ENCODE measurements at regions not wholly inside any gene's neighbourhood (a gene's known extent, or its start where the extent isn't known, plus 50 kb on each side); places are given as distances from the start of the nearest gene placed in this dataset.

DNA sequence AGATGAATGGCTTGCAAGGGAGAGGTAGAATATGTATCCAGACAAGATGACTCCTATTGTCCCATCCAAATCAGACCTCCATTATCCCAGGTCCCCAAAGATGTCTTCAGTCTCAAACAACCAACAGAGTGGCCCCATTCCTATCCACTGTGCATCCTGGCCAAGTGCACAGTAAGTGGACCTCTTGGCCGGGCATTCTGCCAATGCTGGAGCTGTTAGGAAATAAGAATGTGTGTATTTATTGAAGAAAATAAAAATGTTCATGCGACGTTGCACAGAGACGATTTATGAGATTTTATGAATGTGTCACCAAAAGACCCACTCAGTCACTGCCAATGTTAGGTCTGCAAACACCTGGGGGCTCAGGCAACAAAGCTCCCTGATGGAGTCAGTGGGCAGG, 196.0 kb downstream of the MAFB start:
- DNase-seq (ENCODE audit: low read depth, low spot score), result no peak

DNA sequence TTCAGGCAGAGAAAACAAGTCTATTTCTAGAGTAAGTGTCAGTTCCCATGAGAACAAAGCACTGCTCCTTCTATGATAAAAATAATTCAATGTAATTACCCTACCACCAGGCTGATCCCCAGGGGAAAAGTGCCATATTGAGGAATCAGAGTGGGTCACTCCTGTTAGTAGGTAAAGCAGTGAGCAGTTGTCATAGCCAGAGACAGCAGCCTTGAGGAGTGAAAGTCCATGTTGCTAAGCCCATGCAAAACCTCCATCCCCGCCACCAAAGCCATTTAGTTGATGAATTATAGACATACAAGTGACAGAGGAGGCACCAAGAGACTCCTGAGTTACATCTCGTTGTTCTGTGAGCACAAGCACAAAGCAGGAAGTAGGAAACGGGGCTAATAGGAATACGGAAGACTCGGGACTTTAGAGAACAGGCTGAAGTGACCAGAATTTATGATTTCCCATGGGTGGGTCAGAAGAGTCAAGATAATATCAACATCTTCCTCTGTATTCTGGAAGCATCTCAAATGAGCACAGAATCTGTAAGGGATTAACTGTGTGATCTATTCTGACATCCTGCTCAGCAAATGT, 197.9 kb downstream of the MAFB start:
- DNase-seq (ENCODE audit: low read depth, low spot score), result no peak

DNA sequence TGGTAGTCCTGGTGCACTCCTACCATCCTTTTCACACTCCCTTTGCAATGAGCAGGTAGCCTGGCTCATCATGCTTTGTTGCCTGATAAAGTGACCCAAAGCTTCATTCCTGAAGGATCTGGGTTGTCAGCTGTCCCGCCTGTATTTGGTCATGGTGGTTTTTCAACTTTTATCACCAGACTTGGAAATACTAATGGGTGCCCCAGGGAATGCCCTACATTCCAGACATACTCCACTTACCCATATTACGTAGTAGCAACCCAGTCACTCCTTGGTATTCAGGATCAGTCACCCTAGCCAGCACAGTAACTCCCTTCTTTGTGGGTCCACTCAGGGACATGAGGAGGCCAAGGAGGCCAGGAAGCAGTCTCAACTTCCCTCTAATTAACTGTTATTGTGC, 199.2 kb downstream of the MAFB start:
- DNase-seq (ENCODE audit: low read depth, low spot score), result no peak

DNA sequence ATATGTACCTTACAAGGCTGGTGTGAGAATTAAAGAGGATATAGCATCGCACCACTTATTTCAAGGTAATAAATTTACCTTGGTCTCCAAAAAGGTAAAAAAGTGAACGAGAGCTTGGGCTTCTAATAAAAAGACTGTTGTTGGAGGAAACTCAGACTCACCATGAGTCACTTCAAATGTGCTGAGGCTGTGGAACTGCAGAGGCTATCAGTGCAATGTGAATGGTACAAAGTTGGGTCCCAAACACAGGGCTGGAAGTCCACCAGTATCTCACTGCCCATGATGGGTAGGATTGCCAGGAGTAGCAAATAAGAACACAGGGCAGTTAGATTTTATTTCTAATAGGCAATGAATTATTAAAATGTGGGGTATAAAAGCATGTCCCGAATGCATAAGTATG, 200.6 kb downstream of the MAFB start:
- DNase-seq (ENCODE audit: low read depth, low spot score), result no peak

DNA sequence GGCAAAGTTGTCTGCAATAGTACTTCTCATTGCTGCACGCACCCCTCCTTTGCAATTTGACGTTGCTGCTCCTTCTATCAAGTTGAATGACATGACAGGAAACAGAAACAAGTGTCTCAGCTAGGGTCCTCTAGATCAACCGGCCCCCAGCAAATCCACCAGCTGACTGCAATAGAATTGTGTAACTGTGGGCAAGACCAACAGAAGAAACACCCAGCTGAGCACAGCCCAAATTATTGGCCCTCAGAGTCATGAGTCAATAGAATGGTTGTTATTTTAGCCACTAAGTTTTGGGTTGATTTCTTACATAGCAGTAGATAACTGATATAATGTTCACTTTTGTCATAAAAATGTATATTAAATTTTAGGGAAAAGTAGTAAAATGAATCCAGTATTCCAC, 202.7 kb downstream of the MAFB start:
- DNase-seq (ENCODE audit: low read depth, low spot score), result no peak

DNA sequence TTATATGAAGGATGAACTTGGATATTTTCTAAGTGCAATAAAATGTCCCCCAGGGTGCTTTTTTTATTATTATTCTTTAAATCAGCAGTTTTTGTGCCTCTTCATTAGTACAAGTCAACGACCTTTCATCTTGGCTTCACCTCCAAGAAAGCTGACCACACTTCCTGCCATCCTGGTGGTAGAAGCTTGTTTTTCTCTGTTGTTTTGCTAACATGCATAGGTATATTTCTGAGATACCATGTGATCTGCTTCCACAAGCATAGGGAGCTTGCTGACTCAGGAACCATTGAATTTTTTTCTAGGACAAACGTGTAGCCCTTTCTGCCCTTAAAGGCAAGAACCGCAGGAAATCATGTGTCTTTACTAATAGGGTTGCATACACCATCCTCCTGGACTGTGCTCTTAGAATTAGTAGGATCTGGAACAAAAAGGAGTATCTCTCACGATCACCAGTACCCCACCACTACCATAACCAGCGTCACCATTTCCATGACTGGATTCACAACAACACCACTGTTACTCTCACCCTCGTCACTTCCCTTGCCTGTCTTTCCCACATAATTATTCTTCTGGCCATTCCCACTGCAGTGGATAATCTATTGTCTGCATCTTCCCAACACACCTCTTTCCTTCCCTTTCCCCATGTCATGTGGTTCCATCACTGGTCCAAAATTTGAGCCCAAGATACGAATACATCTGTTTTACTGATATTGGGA, 207.1 kb downstream of the MAFB start:
- no peak for DNase-seq (ENCODE audit: low read depth, low spot score)

DNA sequence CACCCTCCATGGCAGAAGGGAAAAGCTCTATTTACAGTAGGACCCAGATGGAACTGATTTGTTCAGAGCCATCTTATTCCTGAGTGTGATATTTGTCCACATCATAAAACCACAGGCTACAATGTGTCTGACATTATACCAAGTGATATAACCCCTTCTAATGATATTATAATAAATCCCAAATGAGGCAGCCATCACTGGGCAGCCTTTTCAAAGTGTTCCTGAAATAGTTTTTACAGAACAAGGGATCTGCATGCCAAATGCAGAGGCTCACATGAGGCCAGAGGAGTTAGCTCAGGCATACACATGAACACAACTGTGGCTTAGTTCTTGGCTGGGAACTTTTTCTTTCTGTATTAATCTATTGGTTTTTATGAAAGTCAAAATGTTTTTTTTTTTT, 207.7 kb downstream of the MAFB start:
- DNase-seq (ENCODE audit: low read depth, low spot score), result no peak

DNA sequence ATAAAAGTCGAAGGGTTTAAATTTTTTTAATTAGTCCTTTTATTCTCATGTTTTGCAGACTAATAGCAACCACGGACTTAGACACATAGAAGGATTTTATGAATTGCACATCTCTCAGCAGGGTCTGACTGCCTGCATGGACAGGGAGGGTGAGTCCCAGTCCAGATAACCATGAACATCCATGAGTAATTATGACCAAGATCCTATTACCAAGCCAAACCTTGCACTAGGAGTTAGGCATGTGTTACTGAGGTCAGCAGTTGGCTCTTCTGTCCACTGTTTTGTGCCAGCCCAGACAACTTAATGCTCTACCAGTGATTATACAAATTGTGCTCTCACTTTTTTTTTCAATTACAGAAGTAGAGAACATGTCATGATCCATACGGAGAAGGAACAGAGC, 211.2 kb downstream of the MAFB start:
- DNase-seq (ENCODE audit: low read depth, low spot score), result no peak

DNA sequence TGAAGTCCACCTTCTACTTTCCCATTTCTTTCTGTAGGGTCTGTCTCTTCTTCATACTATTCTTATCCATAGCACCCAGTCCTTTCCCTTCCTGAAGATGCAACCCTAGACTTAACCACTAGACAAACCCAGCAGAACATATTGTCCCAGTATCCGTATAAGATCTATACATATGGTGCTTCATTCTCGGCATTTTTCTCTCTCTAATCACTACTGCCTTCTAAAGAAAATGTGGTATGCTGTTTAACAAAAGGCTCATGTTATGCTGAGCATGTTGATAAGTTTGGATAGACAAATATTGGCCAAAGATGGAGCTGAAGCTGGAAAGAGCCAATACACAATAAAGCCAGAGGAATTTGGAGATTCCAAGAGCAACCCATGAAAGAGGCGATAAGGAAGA, 212.6 kb downstream of the MAFB start:
- no peak for DNase-seq (ENCODE audit: low read depth, low spot score)

DNA sequence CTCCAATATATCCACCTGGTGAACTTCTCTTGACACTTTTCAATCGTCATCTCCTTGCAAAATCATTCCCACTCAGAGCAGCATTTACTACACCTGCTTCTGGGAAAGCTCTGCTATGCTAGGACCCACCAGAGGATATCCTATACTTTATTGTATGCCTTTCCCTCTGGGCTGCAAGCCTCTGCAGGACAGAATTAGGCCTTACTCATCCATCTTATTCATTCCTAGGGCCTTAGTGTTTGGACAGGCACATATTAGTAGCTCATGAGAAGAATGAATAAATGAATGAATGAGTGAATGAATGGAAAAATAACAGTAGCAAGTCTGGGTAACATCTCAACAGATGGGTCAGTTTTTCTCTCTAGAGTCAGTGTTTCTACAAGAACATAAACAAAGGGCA, 216.1 kb downstream of the MAFB start:
- DNase-seq (ENCODE audit: low read depth, low spot score), result no peak

DNA sequence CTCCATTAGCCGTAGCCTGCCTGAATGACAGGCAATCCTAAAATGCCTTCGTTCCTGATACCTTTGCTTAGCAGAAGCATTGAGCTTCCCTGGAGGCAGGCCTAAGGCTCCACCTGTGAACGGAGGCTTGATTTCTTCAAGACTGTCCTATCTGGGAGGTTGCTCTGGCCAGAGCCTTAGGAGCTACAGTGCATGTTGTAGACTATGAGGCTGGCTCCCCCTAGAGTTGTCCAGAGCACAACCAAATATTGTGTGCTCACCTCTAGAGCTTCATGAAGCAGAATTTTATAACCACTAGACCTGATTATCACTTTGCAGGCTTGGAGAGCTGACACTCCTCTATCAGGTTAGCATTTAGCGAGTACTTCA, 217.8 kb downstream of the MAFB start:
- peak; percentile 61 for DNase-seq (ENCODE audit: low read depth, low spot score)

DNA sequence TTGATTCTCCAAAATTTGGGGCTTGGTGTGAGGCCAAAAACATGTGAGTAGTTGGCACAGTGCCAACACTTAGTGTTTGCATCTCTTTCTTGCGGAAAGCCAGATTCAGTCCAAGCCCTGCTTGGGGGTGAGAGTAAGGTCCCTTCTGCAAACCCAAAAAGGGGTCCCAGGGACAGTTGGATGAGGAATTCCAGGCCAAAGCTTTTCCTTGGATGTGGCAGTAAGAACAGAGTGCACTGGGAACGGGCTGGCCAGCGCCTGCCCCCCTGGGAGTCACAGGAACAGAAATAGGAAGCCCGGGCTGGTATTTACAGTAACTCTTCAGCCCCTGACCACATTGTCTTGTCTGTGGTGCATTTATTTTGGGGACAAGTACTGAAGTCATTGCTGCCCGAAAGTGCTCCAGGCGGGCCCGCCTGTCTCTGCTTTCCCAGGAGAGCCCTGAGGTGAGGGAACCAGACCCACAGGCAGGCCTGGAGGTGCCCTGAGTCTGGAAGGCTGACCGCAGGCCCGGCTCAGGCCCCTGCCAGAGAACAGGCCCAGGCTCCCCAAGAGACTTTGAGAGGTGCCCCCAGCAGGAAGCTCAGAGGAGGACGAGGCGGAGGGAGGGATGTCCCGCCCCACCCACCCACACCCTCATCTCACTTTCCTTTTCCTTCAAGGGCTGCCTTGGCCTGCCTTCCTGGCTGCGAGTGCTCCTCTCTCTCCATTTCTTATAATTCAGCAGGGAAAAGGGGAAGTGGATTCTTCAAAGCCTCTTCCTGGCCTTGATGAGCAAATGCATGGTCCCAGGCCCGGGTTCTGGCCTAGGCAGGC, 218.4 kb downstream of the MAFB start:
- DNase-seq (ENCODE audit: low read depth, low spot score), result no peak

DNA sequence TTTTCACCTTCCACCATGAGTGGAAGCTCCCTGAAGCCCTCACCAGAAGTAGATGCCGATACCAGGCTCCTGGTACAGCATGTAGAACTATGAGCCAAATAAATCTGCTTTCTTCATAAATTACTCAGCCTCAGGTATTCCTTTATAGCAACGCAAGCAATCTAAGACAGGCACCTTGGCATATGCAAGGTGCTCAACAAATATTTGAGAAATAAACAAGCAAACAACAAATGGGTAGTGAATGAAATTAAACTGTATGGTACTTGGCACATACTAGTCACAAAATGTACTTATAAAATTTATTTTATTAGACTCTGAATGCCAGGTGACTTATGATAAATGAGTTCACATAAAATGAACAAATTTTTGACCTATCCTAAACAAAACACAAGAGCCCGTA, 220.3 kb downstream of the MAFB start:
- no peak for DNase-seq (ENCODE audit: low read depth, low spot score)

DNA sequence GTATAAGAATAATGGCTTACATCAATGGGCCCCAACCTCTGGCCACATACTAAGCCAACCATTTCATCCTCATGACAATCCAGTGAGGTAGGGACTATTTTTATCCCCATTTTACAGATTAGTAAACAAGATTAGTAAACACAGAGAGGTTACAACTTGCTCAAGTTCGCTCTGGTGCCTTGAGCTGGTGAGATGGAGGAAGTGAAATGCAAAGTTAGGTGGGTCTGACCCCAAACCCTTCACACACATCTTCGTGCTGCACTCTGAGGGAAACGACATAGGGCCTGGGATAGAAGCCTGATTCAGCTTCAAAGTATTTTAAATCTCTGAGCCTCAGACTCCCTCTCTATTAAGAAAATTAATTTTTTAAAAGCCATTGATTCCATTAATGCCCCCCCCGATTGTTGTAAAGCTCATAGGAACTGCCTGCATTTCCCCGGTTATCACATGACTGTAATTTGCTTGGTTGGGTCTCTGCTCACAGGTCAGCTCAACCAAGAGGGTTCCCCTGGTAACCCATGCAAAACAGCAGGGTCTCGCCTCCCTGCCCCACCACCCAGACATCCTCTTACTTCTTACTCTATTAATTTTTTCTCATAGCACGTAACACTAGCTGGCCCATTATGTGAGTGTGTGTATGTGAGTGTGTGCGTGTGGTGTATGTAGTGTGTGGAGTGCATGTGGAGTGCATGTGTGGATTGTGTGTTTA, 221.2 kb downstream of the MAFB start:
- no peak for DNase-seq (ENCODE audit: low read depth, low spot score)

DNA sequence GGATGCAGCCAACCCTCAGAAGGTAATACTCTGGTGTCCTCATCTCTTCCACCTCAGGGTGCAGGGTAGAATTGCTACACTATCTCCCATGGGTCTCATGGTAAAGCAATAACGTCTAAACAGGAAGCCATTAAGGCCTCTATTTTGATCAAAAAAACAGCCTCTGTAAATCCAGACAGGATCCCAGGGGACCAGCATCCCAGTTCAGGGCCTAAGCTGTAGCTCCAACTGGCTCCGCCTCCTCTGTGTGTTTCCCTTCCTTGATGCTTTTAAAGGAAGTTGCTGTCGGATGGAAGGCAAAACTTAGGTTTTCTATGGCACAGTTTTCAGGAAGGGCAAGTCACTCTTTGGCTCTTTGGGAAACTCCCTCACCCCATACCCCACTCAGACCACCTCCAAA, 222.0 kb downstream of the MAFB start:
- no peak for DNase-seq (ENCODE audit: low read depth, low spot score)

DNA sequence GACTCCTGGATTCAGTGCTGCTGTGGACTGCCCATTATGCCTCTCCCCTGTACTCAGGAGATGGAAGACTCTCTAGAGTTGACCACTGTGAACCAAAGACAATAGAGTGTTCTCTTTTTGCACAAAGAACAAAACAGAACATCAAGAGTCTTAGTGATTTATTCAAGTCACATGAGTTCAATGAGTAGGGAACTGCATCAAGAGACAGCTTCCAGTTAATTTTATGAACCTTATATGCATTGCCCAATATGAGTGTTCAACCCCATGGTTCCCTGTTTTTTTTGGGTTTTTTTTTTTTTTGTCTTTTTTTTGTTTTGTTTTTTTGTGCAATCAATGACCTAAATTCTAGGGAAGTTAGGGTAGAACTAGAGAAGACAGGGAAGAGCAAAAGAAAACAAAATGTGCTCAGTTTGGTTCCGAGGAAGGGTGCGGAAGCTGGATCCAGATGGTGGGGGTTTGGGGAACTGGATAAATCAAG, 224.3 kb downstream of the MAFB start:
- DNase-seq (ENCODE audit: low read depth, low spot score), result no peak

DNA sequence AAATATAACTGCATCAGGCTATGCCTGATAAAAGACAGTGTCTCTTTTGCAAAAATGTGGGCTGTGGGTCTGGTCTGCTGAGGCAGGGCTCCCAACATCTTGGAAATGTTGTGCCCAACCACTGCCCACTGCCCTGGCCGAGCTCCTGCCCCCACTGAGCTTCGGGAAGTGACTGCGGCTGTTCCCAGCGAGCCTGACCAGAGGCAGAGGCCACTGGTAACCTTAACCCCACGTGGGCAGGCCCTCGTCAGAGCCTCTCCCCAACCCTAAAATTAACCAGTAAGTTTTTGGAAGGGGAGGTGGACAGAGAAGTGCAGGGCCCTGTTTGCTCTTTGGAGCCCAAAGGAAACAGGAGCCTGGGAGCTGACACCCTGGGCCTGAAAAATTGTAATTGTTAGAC, 225.9 kb downstream of the MAFB start:
- DNase-seq (ENCODE audit: low read depth, low spot score), result no peak

DNA sequence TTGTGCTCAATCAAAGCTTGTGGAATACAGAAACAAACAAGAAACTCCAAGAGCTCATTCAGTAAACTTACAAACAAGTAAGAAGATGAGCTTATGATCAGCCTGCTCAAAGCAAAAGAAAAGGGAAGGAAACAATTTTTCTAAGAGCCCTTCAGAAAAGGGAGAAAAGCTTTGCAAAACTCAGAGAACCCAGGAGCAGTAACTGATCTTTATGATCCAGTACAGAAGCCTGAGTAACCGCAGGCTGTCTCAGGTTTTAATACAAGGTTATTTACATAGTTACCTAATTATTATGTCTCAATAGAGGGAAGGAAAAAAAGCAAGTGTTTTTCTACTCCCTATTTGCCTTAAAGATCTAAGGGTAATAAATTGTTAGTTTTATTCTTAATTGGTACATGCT, 226.5 kb downstream of the MAFB start:
- no peak for DNase-seq (ENCODE audit: low read depth, low spot score)

DNA sequence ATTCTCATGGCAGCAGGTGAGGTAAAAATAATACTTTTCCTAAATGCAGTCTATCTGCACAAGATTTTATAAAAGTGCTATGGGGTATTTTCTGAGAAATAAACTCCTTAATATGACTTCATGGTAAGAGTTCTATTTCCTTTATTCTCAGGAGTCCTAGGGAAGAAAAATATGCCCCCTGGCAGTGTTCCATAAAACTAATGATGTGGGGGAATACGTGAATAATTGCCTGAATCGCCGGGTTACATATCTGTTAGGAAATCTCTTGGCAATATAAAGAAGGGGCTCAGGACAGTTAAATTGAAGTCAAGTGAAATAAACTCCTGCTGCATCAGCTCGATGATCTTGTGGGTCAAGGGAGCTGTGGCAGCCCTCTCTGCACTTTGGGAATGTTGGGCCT, 229.7 kb downstream of the MAFB start:
- no peak for DNase-seq (ENCODE audit: low read depth, low spot score)

DNA sequence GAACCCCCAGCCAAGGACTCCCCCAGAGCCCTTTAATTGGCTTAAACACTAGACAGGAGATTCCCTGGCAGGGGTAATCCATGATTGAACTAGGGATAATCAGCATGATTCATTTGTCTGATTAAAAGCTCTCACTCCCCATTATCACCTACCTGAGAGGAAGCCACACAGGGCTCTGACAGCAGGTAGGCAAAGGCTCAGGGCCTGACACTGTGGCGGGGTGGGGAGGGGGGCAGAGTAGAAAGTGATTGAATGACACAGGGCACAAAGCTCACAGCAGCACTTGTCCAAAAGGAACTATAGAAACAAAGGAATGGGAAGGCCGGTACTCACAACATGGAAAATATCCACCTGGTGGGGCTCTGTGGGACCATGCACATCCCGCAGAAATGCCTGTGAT, 231.6 kb downstream of the MAFB start:
- no peak for DNase-seq (ENCODE audit: low read depth, low spot score)

DNA sequence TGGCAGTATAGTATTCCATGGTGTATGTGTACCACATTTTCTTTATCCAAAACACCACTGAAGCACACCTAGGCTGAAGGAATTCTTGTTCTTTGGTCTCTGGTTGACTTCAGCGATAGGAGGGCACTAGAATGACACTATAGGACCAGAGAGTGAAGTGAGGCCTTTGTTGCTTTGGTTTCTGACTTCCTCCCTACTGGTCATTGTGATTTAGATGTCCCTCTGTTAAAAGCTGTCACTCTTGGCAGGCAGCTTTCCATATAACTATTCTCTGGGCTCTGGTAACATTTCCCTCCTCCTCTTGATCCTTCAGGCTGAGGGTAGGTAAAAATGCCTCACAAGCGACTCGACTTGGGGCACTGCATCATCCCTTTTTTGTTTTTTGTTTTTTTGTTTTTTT, 236.3 kb downstream of the MAFB start:
- DNase-seq (ENCODE audit: low read depth, low spot score), result no peak

DNA sequence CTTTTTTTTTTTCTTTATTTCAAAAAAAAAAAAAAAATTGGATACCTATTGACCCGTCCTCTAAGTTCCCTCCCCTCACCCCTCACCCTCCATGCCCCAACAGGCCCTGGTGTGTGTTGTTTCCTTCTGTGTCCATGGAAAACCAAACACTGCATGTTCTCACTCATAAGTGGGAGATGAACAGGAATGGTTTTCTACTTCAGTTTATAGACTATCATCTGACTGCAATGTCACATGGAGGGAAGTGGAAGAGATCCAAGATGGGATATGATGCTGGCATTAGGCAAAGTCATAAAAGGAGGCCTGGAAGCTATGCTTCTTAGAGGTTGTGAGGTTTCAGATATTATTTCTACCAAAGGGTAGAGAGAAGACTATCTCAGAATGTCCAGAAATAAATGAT, 237.5 kb downstream of the MAFB start:
- DNase-seq (ENCODE audit: low read depth, low spot score), result no peak
